ENCODE measurements at regions not wholly inside any gene's neighbourhood (a gene's known extent, or its start where the extent isn't known, plus 50 kb on each side); places are given as distances from the start of the nearest gene placed in this dataset.

- no peak for DNase-seq (ENCODE audit: low read depth in 2 of 2)
These were observed 62.7 kb upstream of the MRPS22 start for GRCh38 chr3:139281096-139281495.

- DNase-seq (ENCODE audit: low read depth in 2 of 2) = peak in 1 of 2 experiments; percentile 22
These were observed 62.2 kb upstream of the MRPS22 start for GRCh38 chr3:139281522-139282196.

GRCh38 chr3:139283301-139283700, 60.5 kb upstream of the MRPS22 start:
- DNase-seq (ENCODE audit: low read depth in 2 of 2) = no peak

GRCh38 chr3:139284221-139284620, 59.6 kb upstream of the MRPS22 start:
- no peak for DNase-seq (ENCODE audit: low read depth in 2 of 2)

DNA sequence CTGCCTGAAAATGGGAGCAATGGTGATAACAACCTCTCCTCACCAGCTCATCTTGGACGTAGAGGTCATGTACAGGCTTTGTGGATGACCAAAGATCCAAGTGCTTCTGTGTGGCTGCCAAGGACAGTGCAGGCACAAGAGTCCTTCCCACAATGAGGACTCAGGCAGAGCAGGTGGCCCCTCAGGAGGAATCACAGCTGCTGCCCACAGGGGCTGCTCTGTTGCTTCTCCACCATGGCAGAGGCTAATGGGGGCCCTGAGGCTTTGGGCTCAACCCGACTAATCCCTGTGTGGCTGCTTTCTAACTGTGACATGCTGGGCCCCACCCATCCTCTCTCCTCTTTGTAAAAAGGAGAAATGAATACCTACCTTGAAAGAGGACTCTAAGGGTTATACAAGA, 58.1 kb upstream of the MRPS22 start:
- DNase-seq (ENCODE audit: low read depth in 2 of 2) = no peak

- no peak for DNase-seq (ENCODE audit: low read depth in 2 of 2)
These were observed 57.6 kb upstream of the MRPS22 start for GRCh38 chr3:139286241-139286640.

DNA sequence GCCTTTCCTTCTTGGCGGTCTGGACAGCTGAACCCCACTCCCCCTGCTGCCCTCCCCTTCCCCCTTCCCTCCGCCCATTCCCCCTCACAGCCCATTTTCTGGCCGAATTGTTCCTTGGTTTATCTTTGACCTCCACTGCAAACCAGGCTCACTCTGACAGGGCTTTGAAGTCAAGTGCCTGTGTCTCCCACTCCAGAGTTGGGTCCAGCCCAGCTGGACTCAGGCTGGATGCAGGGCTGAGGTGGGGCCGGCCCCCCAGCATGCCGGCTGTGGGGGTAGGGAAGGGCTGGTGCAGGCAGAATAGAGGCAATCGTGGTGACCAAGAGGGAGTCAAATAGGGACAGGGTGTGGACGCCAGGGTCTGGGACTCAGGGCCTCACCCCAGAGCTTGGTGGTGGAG, 57.0 kb upstream of the MRPS22 start:
- DNase-seq (ENCODE audit: low read depth in 2 of 2) = no peak

- DNase-seq (ENCODE audit: low read depth in 2 of 2) = no peak
These were observed 56.3 kb upstream of the MRPS22 start for GRCh38 chr3:139287557-139287956.

DNA sequence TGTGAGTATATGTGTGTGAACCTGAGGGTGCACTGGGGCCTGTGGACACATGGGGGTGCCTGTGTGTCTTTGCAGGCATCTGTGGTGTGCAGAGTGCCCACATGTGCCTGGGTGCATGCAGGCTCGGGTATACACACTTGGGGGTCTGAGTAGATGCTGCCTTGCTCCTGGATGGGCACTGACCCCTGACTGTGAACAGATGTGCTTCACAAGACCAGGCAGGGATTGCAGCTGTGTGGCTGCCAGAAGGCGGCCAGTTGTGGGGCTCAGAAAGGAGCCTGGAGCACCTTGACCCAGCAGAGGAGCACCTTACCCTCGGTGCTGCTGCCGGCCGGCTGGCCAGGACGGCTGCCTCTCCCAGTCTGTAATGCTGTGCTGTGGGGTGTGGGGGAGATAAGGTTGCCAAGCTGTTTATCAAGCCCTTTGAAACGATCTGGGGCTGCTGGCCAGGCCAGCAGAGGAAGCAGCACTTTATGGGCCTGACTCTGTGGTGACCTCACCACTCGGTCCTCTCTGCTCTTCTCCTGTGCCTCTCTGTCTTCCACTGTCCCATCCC, 55.5 kb upstream of the MRPS22 start:
- no peak for DNase-seq (ENCODE audit: low read depth in 2 of 2)

GRCh38 chr3:139289860-139290524, 53.8 kb upstream of the MRPS22 start:
- DNase-seq (ENCODE audit: low read depth in 2 of 2) = no peak

GRCh38 chr3:139291276-139292051, 52.4 kb upstream of the MRPS22 start:
- DNase-seq (ENCODE audit: low read depth in 2 of 2) = no peak

DNA sequence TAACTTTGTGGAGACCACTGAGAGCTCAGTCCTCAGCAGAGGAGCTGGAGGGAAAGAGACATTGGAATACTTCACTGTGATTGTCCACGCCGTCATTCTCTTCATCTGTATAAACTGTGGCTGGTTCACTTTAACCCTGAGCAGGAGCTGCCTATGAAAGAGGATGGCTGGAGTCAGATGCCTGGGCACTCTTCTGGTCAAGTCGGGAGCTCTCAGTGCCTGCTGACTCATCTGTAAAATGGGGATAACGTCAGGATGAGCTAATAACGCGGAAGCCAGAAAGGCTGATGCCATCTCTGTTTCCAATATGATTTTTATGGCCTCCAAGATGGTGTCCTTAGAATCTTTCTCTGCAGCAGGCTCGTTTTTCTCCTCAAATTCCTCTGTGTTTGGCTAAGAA, 51.6 kb upstream of the MRPS22 start:
- DNase-seq (ENCODE audit: low read depth in 2 of 2) = no peak

- no peak for DNase-seq (ENCODE audit: low read depth in 2 of 2)
These were observed 50.8 kb upstream of the MRPS22 start for GRCh38 chr3:139292711-139293664.

- DNase-seq (ENCODE audit: low read depth in 2 of 2) = no peak
These were observed 50.2 kb upstream of the MRPS22 start for GRCh38 chr3:139293665-139294023.
